OCI-M1 (cell line): ENCODE measurements at regions not wholly inside any gene's neighbourhood (a gene's known extent, or its start where the extent isn't known, plus 50 kb on each side); places are given as distances from the start of the nearest gene placed in this dataset.
A peak's percentile ranks its signal among the peaks of the same experiment; 100 is the strongest.

Source experiments
- DNase-seq: peaks from one replicate; lab custom pipeline; 2025; lab: John Stamatoyannopoulos, UW

DNA sequence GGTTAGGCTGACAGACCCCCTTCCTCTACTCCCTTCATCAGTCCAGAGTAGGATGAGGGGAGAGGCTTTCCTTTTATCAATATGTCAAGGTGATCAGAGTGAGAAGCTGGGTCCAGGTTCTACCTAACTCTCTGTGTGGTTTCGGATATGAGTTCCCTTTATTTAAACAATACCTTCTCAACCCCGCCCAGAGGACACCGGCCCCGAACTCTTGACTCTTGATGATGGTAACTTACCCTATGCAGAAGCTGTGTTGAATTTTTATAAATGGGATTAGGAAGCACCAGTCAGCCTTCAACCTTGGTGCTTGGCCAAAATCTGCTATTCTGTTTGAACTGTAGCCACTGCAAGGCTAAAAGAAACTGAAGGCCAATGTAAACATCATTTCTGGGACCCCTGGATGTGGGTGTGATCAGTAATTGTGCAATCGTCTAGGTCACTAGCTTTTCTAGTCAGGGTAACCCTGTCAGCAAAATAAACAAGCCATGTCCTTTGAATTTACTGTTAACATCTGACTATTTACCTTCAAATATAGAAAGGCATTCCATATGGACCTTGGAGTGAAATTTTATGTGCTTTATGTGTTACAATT is 398.3 kb downstream of the SEC16B start:
- DNase-seq, result no peak

DNA sequence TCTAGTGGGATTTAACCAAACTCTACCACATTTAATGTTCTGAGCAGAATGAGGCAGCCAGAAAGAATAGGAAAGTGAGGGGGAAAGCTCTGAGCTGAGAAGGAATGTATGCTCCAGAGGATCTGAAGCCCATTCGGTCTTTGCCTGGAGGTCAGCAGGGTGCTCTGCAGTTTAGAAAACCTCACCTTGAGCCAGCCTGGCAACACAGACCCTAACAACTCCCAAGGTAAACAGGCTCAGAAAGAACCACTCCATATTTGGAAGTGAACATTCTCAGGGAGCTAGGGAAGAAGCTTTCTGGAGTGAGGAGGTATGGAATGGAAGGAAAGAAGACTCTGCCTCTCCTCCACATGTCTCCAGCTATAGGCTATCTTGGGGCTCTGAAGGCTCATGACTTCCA is 398.8 kb downstream of the SEC16B start:
- no peak for DNase-seq

DNA sequence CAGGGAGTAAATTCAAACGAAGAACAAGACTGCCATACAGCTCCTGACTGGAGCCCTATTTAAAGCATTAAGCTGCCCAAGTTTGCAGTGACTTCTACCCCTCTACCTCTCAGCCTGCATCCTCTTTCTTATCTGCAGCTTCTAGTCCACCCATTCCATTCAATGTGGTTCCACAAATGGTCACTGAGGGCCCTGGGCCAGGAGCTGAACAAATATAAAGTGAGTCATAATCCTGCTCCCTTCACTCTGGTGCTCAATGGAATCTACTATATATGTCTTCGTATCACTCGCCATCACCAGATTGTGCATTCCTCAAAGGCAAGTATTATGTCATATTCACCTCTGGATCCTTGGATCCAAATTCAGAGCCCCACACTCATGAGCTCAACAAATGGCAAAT is 398.7 kb downstream of the BRINP2 start:
- no peak for DNase-seq

DNA sequence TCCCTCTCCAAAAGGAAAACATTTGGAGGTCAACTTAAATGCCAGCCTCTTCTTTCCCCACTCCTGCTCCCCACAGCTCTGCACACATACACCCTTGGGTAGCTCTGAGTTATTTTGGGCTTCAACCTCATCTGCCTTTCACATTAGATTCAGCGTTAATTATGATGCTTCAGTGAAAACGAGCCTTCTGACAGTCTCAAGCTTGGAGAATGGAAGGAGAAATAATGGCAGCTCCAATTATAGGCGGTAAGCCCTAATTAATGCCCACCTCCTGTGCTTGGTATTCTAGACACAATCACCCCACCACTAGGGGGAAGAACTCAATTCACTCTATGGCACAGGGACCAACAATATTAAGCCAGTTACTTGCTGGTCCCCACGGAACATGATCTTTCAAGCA is 397.9 kb downstream of the BRINP2 start:
- peak; percentile 9 for DNase-seq

DNA sequence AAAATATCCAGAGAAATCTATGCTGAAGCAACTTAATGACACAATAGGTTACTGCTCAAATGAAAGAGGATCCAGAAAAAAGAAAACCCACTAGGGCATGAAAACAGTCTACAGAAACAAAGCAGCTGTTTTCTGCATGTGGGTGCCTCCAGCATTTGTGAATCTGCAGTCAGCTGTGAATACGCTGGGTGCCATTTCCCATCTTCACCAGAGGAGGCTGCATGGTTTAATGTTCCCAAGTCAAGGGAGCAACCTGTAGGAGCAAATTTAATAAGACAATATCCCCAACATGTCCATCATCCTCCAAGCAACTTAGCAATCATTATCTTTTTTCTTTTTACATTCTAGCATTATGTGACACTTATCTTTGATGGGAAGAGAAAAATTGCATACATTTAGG is 396.6 kb downstream of the BRINP2 start:
- peak; percentile 12 for DNase-seq

GRCh38 chr1:177566495-177566894 is 395.7 kb downstream of the BRINP2 start:
- no peak for DNase-seq

DNA sequence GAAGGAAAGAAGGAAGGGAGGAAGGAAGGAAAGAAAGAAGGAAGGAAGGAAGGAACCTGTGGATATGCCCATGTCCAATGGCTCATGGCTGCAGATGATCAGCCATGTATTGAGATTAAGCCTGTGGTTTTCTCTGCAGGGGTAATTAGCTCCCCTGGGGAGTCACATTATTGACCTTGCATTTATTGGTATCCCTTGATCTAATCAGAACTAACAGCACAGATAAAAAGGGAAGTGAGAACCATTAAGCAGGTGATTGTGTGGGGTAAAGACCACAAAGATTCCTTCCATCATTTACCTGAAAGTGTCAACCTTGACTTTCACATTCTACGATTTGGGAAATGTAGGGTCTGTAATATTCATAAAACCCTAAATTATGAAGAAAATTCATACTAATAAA is 390.7 kb downstream of the BRINP2 start:
- DNase-seq, result no peak

GRCh38 chr1:177558372-177558771 is 387.6 kb downstream of the BRINP2 start:
- DNase-seq, result no peak

- no peak for DNase-seq
These were observed 385.4 kb downstream of the BRINP2 start for GRCh38 chr1:177556163-177556562.

GRCh38 chr1:177547200-177547599 is 376.4 kb downstream of the BRINP2 start:
- DNase-seq, result no peak

DNA sequence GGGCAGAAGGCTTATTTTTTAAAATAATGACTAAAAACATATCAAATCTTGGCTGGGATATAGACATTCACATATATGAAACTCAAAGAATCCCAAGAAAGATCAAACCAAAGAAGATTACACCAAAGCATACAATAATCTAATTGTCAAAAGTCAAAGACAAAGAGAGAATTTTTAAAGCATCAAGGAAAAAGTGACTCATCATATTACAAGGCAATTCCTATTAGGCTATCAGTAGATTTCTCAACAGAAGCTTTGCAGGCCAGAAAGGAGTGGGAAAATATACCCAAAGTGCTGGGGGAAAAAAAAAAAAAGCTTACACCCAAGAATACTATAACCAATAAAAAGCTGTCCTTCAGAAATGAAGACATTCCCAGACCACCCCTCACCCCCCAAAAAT is 375.6 kb downstream of the BRINP2 start:
- no peak for DNase-seq

- DNase-seq, result no peak
These were observed 355.4 kb downstream of the BRINP2 start for GRCh38 chr1:177526201-177526600.

DNA sequence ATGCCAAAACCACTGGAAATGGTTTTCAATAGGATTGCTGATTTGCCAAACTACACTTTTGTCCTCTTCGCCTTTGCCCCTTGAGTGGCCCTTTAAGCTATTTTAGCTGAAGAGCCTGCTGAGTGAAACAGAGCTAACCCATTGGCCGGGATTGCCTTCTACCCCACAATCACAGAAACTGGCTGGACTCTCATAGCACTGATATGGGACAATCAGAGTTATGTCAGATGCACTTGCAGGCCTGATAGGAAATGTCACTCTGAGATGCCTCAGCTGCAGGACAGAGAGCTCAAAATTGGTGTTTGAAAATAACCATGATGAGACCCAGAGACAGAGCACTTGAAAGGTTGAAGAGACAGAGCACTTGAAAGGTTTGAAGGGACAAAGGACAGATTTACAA is 354.4 kb downstream of the BRINP2 start:
- DNase-seq, result no peak

GRCh38 chr1:177517546-177517945 is 346.8 kb downstream of the BRINP2 start:
- DNase-seq, result no peak

DNA sequence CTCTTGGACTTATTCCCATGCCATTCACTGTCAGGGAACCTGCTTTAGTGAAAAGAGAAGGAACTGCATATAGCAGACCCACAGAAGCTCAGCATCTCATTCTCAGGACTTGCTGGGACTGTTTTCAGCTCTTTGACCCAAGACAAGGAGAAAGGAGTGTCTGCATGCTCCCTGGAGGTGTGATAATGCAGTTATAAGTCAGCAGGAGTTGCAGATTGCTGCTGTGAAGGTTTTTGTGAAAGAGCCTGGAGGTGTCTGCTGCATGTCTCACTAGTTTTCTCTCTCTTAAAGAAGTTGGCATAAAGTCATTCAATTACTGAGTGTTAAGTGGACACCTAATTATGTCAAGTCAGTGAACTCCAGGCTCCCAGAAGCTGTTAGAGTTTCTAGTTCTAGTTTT is 343.4 kb downstream of the BRINP2 start:
- no peak for DNase-seq

DNA sequence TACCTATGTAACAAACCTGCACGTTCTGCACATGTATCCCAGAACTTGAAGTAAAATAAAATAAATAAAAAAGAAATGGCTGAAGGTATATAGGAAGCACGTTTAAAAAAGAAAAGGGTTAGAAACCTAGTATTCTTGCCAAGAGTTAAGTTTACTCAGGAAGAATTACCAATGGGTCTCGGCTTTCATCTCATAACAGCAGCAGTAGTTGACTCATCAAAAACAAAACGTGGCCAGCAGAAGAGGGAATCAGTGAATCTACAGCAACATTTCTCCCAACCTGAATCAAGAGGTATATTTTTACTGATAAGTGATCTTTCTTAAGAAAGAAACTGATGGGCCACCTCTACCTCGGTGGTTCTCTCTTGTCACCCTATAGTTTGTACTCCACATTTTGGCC is 340.3 kb downstream of the BRINP2 start:
- DNase-seq, result no peak

DNA sequence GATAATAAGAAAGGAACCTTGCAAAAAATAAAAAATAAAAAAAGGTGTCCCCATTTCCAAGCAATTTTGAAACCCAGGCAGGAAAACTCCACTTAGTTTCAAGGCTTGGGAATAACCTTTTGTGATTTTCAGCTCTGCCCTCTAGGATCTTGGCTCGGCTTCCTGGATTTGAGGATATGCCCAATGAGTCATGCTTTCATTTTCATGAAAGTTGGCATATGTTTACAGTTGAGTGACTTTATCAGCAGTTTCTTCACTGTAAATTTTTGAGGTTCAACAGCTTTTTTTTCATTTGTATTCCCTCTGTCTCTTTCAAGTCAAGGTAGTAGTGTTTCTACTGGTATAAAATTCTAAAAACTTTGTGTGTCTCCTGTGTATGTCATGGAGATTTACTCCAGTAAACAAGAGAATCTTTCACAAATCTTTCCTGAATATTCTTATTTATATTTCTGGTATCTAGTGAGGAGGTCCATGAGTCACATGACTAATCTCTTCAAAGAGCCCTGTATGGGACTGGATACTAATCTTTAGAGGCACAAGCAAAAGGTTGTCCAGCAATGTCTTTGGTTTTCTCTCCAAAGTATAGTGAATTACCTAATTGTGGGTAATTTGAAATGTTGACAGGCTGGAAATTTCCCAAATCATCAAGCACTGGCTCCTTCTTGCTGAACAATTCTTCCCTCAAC is 335.3 kb downstream of the BRINP2 start:
- DNase-seq, result no peak

GRCh38 chr1:177495878-177496277 is 325.1 kb downstream of the BRINP2 start:
- DNase-seq, result no peak

DNA sequence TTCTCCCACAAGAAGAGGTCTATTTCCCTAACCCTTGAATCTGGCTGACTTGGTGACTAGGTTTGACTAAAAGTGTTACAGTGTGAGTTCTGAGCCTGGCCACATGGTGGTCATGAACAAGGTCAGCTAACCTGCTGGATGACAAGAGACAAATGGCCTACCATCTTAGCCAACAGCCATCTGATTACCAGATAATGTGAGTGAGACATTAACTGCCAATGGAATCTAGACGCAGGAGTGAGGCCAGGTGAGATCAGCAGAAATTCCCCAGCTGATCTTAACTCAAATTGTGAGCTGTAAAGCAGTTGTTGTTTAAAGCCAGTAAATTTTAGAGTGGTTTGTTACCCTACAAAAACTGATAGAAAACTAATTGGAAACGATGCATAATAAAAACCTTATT is 320.0 kb downstream of the BRINP2 start:
- no peak for DNase-seq

DNA sequence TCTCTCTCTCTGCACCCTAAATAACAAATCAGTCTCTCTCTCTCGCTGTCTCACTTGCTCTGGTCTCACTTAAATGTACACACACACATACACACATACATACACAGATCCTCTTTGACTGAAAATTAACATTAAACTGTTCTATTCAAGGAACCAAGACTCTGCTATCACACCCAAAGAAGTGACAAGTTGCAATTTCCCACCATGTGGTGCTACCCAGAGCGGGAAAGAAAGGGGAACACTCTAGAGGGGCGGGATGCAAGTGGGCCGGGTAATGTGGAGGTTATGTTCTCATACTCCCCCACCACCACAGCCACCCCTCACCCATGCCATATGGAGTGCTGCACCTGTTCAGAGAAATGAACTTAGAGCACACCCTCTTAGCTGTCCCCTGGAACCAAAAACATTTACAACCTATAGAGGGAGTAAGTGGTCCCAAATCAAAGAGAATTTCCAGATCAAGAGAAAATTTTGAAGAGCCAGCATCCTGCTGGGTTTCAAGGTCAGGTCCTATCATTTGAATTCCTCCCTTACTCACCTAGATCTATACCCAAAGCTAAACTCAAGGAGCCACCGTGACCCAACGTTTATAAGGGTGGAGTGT is 319.4 kb downstream of the BRINP2 start:
- DNase-seq, result no peak

- DNase-seq, result no peak
These were observed 318.0 kb downstream of the BRINP2 start for GRCh38 chr1:177488722-177489121.

DNA sequence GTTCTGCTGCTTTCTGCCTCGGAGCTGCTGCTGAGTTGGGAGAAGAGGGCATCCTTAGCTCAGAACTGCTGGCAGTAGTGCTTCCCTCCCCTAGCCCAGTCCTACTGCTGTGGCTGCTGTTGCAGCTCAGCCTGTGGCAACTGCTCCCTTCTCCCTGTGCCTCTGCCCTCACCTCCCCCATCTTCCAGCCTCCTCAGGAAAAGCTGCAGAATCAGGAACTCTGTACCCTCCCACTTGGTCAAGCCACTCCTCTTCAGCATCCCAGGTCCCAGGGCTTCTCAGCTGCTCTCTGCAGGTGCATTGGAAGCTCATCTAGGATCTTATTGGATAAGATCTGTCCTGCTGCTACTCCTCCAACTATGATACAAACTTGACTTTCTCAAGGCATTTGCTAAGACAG is 316.7 kb downstream of the BRINP2 start:
- no peak for DNase-seq

- no peak for DNase-seq
These were observed 310.1 kb downstream of the BRINP2 start for GRCh38 chr1:177480741-177481305.
